CD4-positive, alpha-beta memory T cell (primary cell): ENCODE measurements at regions not wholly inside any gene's neighbourhood (a gene's known extent, or its start where the extent isn't known, plus 50 kb on each side); places are given as distances from the start of the nearest gene placed in this dataset.

Experiments used
- CTCF ChIA-PET: fragments of 350-600 bp; sonication (Branson Sonifier 250); formaldehyde crosslinking; loops from one replicate; lab custom pipeline; 2021; ENCODE audit warnings: inconsistent platforms; ENCODE audit not compliant: partially characterized antibody; lab: Charles Lee
- POLR2A ChIA-PET: fragments of 350-600 bp; sonication (Branson Sonifier 250); formaldehyde crosslinking; loops from one replicate; lab custom pipeline; 2021; ENCODE audit not compliant: partially characterized antibody; lab: Charles Lee
- DNase-seq, 5 donors: peaks; one replicate each; pipeline versions ENCODE4 v3.0.0 to v3.0.0-alpha.2; 2020 to 2022; ENCODE audit warnings: mixed read lengths in 1 of 5
- H3K27ac ChIP-seq: one replicate; pipeline ENCODE4 v1.7.0; 2013; ENCODE audit warnings: low read depth, low read length
- H3K27me3 ChIP-seq: 2 replicates; pipeline ENCODE4 v1.7.0; 2013; ENCODE audit warnings: mild to moderate bottlenecking, low read length, moderate library complexity; ENCODE audit not compliant: insufficient read depth
- H3K36me3 ChIP-seq: 2 replicates; pipeline ENCODE4 v1.7.0; 2013; ENCODE audit warnings: mild to moderate bottlenecking, low read length, moderate library complexity; ENCODE audit not compliant: insufficient read depth
- H3K4me1 ChIP-seq: 2 replicates; pipeline ENCODE4 v1.7.0; 2013; ENCODE audit warnings: mild to moderate bottlenecking, low read length, moderate library complexity; ENCODE audit not compliant: insufficient read depth
- H3K4me3 ChIP-seq, 2 donors: one replicate each; pipeline ENCODE4 v1.7.0; 2013; ENCODE audit warnings: low read length in 2 of 2, mild to moderate bottlenecking in 1 of 2
- H3K9me3 ChIP-seq, 2 donors: one replicate each; pipeline ENCODE4 v1.7.0; 2013; ENCODE audit warnings: low read length in 2 of 2, control low read depth in 1 of 2; ENCODE audit not compliant: control insufficient read depth in 1 of 2
- H3K27ac Mint-ChIP-seq, 7 donors: one replicate each; pipeline ENCODE4 v1.8.0; 2020 to 2021; ENCODE audit warnings: mixed read lengths in 7 of 7, mild to moderate bottlenecking in 6 of 7, inconsistent platforms in 3 of 7, moderate library complexity in 3 of 7
- H3K27me3 Mint-ChIP-seq, 2 donors: one replicate each; pipeline ENCODE4 v1.8.0; 2020 to 2021; ENCODE audit warnings: mixed read lengths in 2 of 2
- H3K36me3 Mint-ChIP-seq, 2 donors: one replicate each; pipeline ENCODE4 v1.8.0; 2020 to 2021; ENCODE audit warnings: mixed read lengths in 2 of 2, inconsistent platforms in 1 of 2, mild to moderate bottlenecking in 1 of 2
- H3K4me1 Mint-ChIP-seq, 4 donors: one replicate each; pipeline ENCODE4 v1.8.0; 2020 to 2021; ENCODE audit warnings: mixed read lengths in 4 of 4, mild to moderate bottlenecking in 1 of 4
- H3K4me3 Mint-ChIP-seq, 8 donors: one replicate each; pipeline ENCODE4 v1.8.0; 2020 to 2021; ENCODE audit warnings: mixed read lengths in 8 of 8, mild to moderate bottlenecking in 7 of 8, moderate library complexity in 6 of 8, inconsistent platforms in 3 of 8
- H3K9me3 Mint-ChIP-seq, 8 donors: one replicate each; pipeline ENCODE4 v1.8.0; 2020 to 2021; ENCODE audit warnings: mixed read lengths in 8 of 8, mild to moderate bottlenecking in 5 of 8, inconsistent platforms in 3 of 8, moderate library complexity in 1 of 8
- intact Hi-C: fragments of 100-400 bp; cut with micrococcal nuclease; formaldehyde crosslinking; loops from one replicate; pipeline ENCODE4 v1.15.1; 2023

- ChIA-PET CTCF (no interaction called here), POLR2A (no interaction called here)
- Histone ChIP-seq H3K27ac (no peak overlapping the region), H3K4me3 (no peak overlapping the region), H3K4me1 (no peaks in the 10 kb centered on the region), H3K36me3 (no peaks in the 10 kb centered on the region), H3K27me3 (no peaks in the 10 kb centered on the region), H3K9me3 (no peaks in the 10 kb centered on the region)
- Mint-ChIP-seq H3K9me3 (peaks cover 4 to 22% (median 12%) of the 10 kb centered on the region in 8 donors), H3K4me3 (no peak overlapping the region), H3K36me3 (no peaks in the 10 kb centered on the region), H3K27ac (no peak overlapping the region), H3K27me3 (no peaks in the 10 kb centered on the region), H3K4me1 (no peaks in the 10 kb centered on the region)
- DNase-seq, result no peak
- intact Hi-C loops, result no loop called here
Observed at GRCh38 chr22:48310740-48311139, 1516.9 kb downstream of the BRD1 start.

GRCh38 chr22:48310289-48310688 lies 1517.4 kb downstream of the BRD1 start:
- H3K36me3 ChIP-seq, result no peaks in the 10 kb centered on the region
- Mint-ChIP-seq H3K4me1 (no peaks in the 10 kb centered on the region), H3K4me3 (no peak overlapping the region), H3K27me3 (no peaks in the 10 kb centered on the region), H3K36me3 (no peaks in the 10 kb centered on the region), H3K27ac (no peak overlapping the region), H3K9me3 (peaks cover 4 to 22% (median 12%) of the 10 kb centered on the region in 8 donors)
- CTCF ChIA-PET, result no interaction called here
- H3K4me3 ChIP-seq, result no peak overlapping the region
- no peak overlapping the region for H3K27ac ChIP-seq
- H3K27me3 ChIP-seq, result no peaks in the 10 kb centered on the region
- H3K4me1 ChIP-seq, result no peaks in the 10 kb centered on the region
- intact Hi-C loops, result no loop called here
- H3K9me3 ChIP-seq, result no peaks in the 10 kb centered on the region
- POLR2A ChIA-PET, result no interaction called here
- no peak for DNase-seq

- ChIA-PET POLR2A (no interaction called here), CTCF (no interaction called here)
- Histone ChIP-seq H3K36me3 (no peaks in the 10 kb centered on the region), H3K9me3 (no peaks in the 10 kb centered on the region), H3K27ac (no peak overlapping the region), H3K4me1 (no peaks in the 10 kb centered on the region), H3K27me3 (no peaks in the 10 kb centered on the region), H3K4me3 (no peak overlapping the region)
- Mint-ChIP-seq H3K9me3 (peaks cover 4 to 22% (median 12%) of the 10 kb centered on the region in 8 donors), H3K27ac (no peak overlapping the region), H3K27me3 (no peaks in the 10 kb centered on the region), H3K4me3 (no peak overlapping the region), H3K36me3 (no peaks in the 10 kb centered on the region), H3K4me1 (no peaks in the 10 kb centered on the region)
- DNase-seq, result no peak
- intact Hi-C loops, result no loop called here
Observed at GRCh38 chr22:48309836-48310235, 1517.8 kb downstream of the BRD1 start.

GRCh38 chr22:48309115-48309705 lies 1518.5 kb downstream of the BRD1 start:
- Mint-ChIP-seq H3K9me3 (peaks cover 3 to 22% (median 12%) of the 10 kb centered on the region in 8 donors), H3K4me1 (no peaks in the 10 kb centered on the region), H3K36me3 (no peaks in the 10 kb centered on the region), H3K27ac (no peak overlapping the region), H3K27me3 (no peaks in the 10 kb centered on the region), H3K4me3 (no peak overlapping the region)
- H3K4me3 ChIP-seq, result no peak overlapping the region
- intact Hi-C loops, result no loop called here
- H3K27ac ChIP-seq, result no peak overlapping the region
- no peaks in the 10 kb centered on the region for H3K27me3 ChIP-seq
- no peaks in the 10 kb centered on the region for H3K4me1 ChIP-seq
- no peaks in the 10 kb centered on the region for H3K9me3 ChIP-seq
- ChIA-PET POLR2A (no interaction called here), CTCF (no interaction called here)
- DNase-seq, result no peak
- no peaks in the 10 kb centered on the region for H3K36me3 ChIP-seq

- ChIA-PET CTCF (no interaction called here), POLR2A (no interaction called here)
- Histone ChIP-seq H3K9me3 (no peaks in the 10 kb centered on the region), H3K27ac (no peak overlapping the region), H3K36me3 (no peaks in the 10 kb centered on the region), H3K4me1 (no peaks in the 10 kb centered on the region), H3K4me3 (no peak overlapping the region), H3K27me3 (no peaks in the 10 kb centered on the region)
- no peaks in the 10 kb centered on the region for H3K36me3 Mint-ChIP-seq
- DNase-seq, result no peak
- intact Hi-C loops, result no loop called here
- H3K9me3 Mint-ChIP-seq, result peaks cover 3 to 16% (median 11%) of the 10 kb centered on the region in 8 donors
- no peaks in the 10 kb centered on the region for H3K27me3 Mint-ChIP-seq
- no peak overlapping the region for H3K27ac Mint-ChIP-seq
- no peaks in the 10 kb centered on the region for H3K4me1 Mint-ChIP-seq
- H3K4me3 Mint-ChIP-seq, result no peak overlapping the region
Observed at GRCh38 chr22:48307931-48308330, 1519.7 kb downstream of the BRD1 start.

GRCh38 chr22:48306785-48307510 lies 1520.7 kb downstream of the BRD1 start:
- H3K4me1 ChIP-seq, result no peaks in the 10 kb centered on the region
- DNase-seq, result no peak
- no peak overlapping the region for H3K27ac ChIP-seq
- CTCF ChIA-PET, result no interaction called here
- Mint-ChIP-seq H3K4me3 (no peak overlapping the region), H3K4me1 (no peaks in the 10 kb centered on the region), H3K36me3 (no peaks in the 10 kb centered on the region), H3K27me3 (no peaks in the 10 kb centered on the region), H3K9me3 (peaks cover 0 to 14% (median 6%) of the 10 kb centered on the region in 8 donors), H3K27ac (no peak overlapping the region)
- H3K36me3 ChIP-seq, result no peaks in the 10 kb centered on the region
- POLR2A ChIA-PET, result no interaction called here
- H3K9me3 ChIP-seq, result no peaks in the 10 kb centered on the region
- no peak overlapping the region for H3K4me3 ChIP-seq
- H3K27me3 ChIP-seq, result no peaks in the 10 kb centered on the region
- intact Hi-C loops, result no loop called here

- no peak overlapping the region for H3K4me3 ChIP-seq
- Mint-ChIP-seq H3K27ac (no peak overlapping the region), H3K27me3 (no peaks in the 10 kb centered on the region), H3K36me3 (no peaks in the 10 kb centered on the region), H3K4me3 (no peak overlapping the region), H3K9me3 (peaks cover 0 to 9% (median 1%) of the 10 kb centered on the region in 8 donors), H3K4me1 (no peaks in the 10 kb centered on the region)
- H3K36me3 ChIP-seq, result no peaks in the 10 kb centered on the region
- no peak overlapping the region for H3K27ac ChIP-seq
- no peaks in the 10 kb centered on the region for H3K4me1 ChIP-seq
- no peaks in the 10 kb centered on the region for H3K9me3 ChIP-seq
- DNase-seq, result no peak
- POLR2A ChIA-PET, result no interaction called here
- intact Hi-C loops, result no loop called here
- CTCF ChIA-PET, result no interaction called here
- no peaks in the 10 kb centered on the region for H3K27me3 ChIP-seq
Observed at GRCh38 chr22:48306284-48306683, 1521.4 kb downstream of the BRD1 start.
